ENCODE measurements at regions not wholly inside any gene's neighbourhood (a gene's known extent, or its start where the extent isn't known, plus 50 kb on each side); places are given as distances from the start of the nearest gene placed in this dataset.

GRCh38 chr6:149242883-149243282, 74.6 kb upstream of the TAB2 start (continued):
- TF ChIP-seq CHD7 (IDR thresholded peaks at IDR 0.05; ENCODE audit: insufficient replicate concordance, low read length) (no peak), ZNF274 (IDR thresholded peaks at IDR 0.05; ENCODE audit: borderline replicate concordance, extremely low read depth, low read length) (no peak), SRF (IDR thresholded peaks at IDR 0.05; ENCODE audit: low read depth, low read length) (no peak), CHD1 (IDR thresholded peaks at IDR 0.05; ENCODE audit: low read depth, low read length) (no peak), EP300 (IDR thresholded peaks at IDR 0.05; ENCODE audit: borderline replicate concordance in 1 of 2, low read depth in 2 of 2, low read length in 2 of 2) (no peak), BACH1 (IDR thresholded peaks at IDR 0.05; ENCODE audit: low read length) (no peak)

Measured in H1 (cell line).